Gastroesophageal sphincter (tissue), 3 donors: ENCODE measurements at regions not wholly inside any gene's neighbourhood (a gene's known extent, or its start where the extent isn't known, plus 50 kb on each side); places are given as distances from the start of the nearest gene placed in this dataset.

ENCODE experiments used
- CTCF ChIP-seq, 4 experiments: fragments of 200-600 bp in 2 of 4; fragments of 450-650 bp in 2 of 4; sonication (generic) in 1 of 4; IDR thresholded peaks; one replicate each; pipeline ENCODE4 v1.5.1; 2017 to 2019; ENCODE audit warnings: antibody characterized with exemption in 4 of 4, mild to moderate bottlenecking in 2 of 4, moderate library complexity in 2 of 4
- EP300 ChIP-seq: sonication (generic); formaldehyde crosslinking; IDR thresholded peaks from one replicate; pipeline ENCODE4 v1.6.1; 2017; ENCODE audit warnings: antibody characterized with exemption, mild to moderate bottlenecking
- POLR2A ChIP-seq, 2 donors: fragments of 450-650 bp; IDR thresholded peaks; one replicate each; pipeline ENCODE4 v1.6.1; 2017; ENCODE audit warnings: antibody characterized with exemption in 2 of 2, mild to moderate bottlenecking in 2 of 2, moderate library complexity in 1 of 2
- POLR2AphosphoS5 ChIP-seq: sonication (generic); formaldehyde crosslinking; IDR thresholded peaks from one replicate; pipeline ENCODE4 v1.6.1; 2017; ENCODE audit warnings: antibody characterized with exemption

- peak; percentile 12 for TF ChIP-seq POLR2AphosphoS5
- TF ChIP-seq CTCF (IDR thresholded peaks at IDR 0.05) = no peak
- no peak for TF ChIP-seq POLR2A (IDR thresholded peaks at IDR 0.05)
- no peak for TF ChIP-seq EP300
Measured at GRCh38 chr3:30535525-30535924, 70.9 kb upstream of the TGFBR2 start.
